ENCODE measurements at regions not wholly inside any gene's neighbourhood (a gene's known extent, or its start where the extent isn't known, plus 50 kb on each side); places are given as distances from the start of the nearest gene placed in this dataset.

GRCh38 chr9:106288689-106289088 is 574.3 kb upstream of the ZNF462 start:
- no peak for TF ChIP-seq CTCF (IDR thresholded peaks at IDR 0.05; ENCODE audit: low read depth, low read length)
- DNase-seq: no peak

DNA sequence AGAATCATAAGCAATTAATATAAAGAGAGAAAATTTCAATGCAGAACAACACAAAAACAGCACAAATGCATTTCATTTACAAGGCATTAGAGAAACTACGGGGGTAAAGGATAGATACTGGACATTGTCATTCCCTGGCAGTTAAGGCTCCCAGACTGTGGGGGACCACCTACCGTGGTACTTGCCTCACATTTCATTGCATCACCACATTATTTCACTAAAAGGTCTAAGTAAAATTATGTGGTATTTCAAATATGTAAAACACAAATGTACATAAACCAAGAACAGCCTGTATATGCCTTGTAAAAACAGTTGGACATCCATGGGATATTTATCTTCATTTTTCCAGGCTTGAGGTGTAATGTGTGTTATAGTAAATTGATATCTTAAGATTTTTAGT is 571.2 kb upstream of the ZNF462 start:
- no peak for DNase-seq
- TF ChIP-seq CTCF (IDR thresholded peaks at IDR 0.05; ENCODE audit: low read depth, low read length): no peak
- Histone ChIP-seq H3K9me3 (ENCODE audit: severe bottlenecking) (peaks cover 3% of the 10 kb centered on the region), H3K36me3 (no peaks in the 10 kb centered on the region), H3K4me3 (ENCODE audit: low read depth, low read length) (no peak overlapping the region), H3K27me3 (ENCODE audit: insufficient read depth, low read depth, severe bottlenecking) (no peaks in the 10 kb centered on the region), H3K27ac (no peak overlapping the region)

More at GRCh38 chr9:106288689-106289088, 574.3 kb upstream of the ZNF462 start:
- Histone ChIP-seq H3K36me3 (no peaks in the 10 kb centered on the region), H3K4me3 (ENCODE audit: low read depth, low read length) (no peak overlapping the region), H3K27ac (no peak overlapping the region), H3K9me3 (ENCODE audit: severe bottlenecking) (peaks cover 3% of the 10 kb centered on the region), H3K27me3 (ENCODE audit: insufficient read depth, low read depth, severe bottlenecking) (no peaks in the 10 kb centered on the region)

DNA sequence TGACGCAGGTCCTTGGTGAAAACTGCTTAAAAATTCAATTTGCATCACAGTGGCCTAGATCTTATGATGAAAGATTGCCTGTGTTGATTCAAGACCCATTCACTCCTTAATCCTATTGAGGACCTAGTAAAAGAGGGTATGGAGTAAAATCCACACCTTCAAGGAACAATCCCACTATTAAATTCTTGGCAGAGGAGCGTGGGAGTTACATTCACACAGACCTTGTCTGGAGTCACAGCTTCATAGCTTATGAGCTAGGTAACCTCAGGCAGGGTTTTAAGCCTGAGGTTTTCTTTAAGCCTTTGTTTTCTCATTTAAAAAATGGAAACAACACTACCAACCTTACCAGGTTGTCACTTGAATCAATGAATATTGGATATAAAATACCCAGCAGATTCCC is 566.5 kb upstream of the ZNF462 start:
- no peak overlapping the region for H3K27ac ChIP-seq

GRCh38 chr9:106298997-106299396 is 564.0 kb upstream of the ZNF462 start:
- DNase-seq: no peak
- TF ChIP-seq CTCF (IDR thresholded peaks at IDR 0.05; ENCODE audit: low read depth, low read length): no peak
- H3K27me3 ChIP-seq (ENCODE audit: insufficient read depth, low read depth, severe bottlenecking): no peaks in the 10 kb centered on the region
- no peaks in the 10 kb centered on the region for H3K36me3 ChIP-seq
- H3K27ac ChIP-seq: no peak overlapping the region
- H3K9me3 ChIP-seq (ENCODE audit: severe bottlenecking): no peaks in the 10 kb centered on the region
- no peak overlapping the region for H3K4me3 ChIP-seq (ENCODE audit: low read depth, low read length)

More for the DNA sequence above, 566.5 kb upstream of the ZNF462 start:
- no peak for DNase-seq
- Histone ChIP-seq H3K27me3 (ENCODE audit: insufficient read depth, low read depth, severe bottlenecking) (no peaks in the 10 kb centered on the region), H3K36me3 (no peaks in the 10 kb centered on the region), H3K4me3 (ENCODE audit: low read depth, low read length) (no peak overlapping the region), H3K9me3 (ENCODE audit: severe bottlenecking) (no peaks in the 10 kb centered on the region)
- TF ChIP-seq CTCF (IDR thresholded peaks at IDR 0.05; ENCODE audit: low read depth, low read length): no peak

- Histone ChIP-seq H3K4me3 (ENCODE audit: low read depth, low read length) (no peak overlapping the region), H3K27ac (no peak overlapping the region), H3K36me3 (no peaks in the 10 kb centered on the region), H3K27me3 (ENCODE audit: insufficient read depth, low read depth, severe bottlenecking) (no peaks in the 10 kb centered on the region), H3K9me3 (ENCODE audit: severe bottlenecking) (no peaks in the 10 kb centered on the region)
- TF ChIP-seq CTCF (IDR thresholded peaks at IDR 0.05; ENCODE audit: low read depth, low read length): no peak
- DNase-seq: no peak
These were observed 558.5 kb upstream of the ZNF462 start for GRCh38 chr9:106304401-106304920.

- TF ChIP-seq CTCF (IDR thresholded peaks at IDR 0.05; ENCODE audit: low read depth, low read length): no peak
- Histone ChIP-seq H3K4me3 (ENCODE audit: low read depth, low read length) (no peak overlapping the region), H3K27me3 (ENCODE audit: insufficient read depth, low read depth, severe bottlenecking) (no peaks in the 10 kb centered on the region), H3K9me3 (ENCODE audit: severe bottlenecking) (peaks cover 4% of the 10 kb centered on the region), H3K27ac (no peak overlapping the region), H3K36me3 (no peaks in the 10 kb centered on the region)
- no peak for DNase-seq
These were observed 557.4 kb upstream of the ZNF462 start for GRCh38 chr9:106305428-106306133.

All from WERI-Rb-1 (cell line).